ENCODE measurements at regions not wholly inside any gene's neighbourhood (a gene's known extent, or its start where the extent isn't known, plus 50 kb on each side); places are given as distances from the start of the nearest gene placed in this dataset.
"Not testable (repeated sequence)": the region's sequence is repeated elsewhere in the genome, so short reads cannot be mapped to it uniquely, and the experiment has no call there.

DNA sequence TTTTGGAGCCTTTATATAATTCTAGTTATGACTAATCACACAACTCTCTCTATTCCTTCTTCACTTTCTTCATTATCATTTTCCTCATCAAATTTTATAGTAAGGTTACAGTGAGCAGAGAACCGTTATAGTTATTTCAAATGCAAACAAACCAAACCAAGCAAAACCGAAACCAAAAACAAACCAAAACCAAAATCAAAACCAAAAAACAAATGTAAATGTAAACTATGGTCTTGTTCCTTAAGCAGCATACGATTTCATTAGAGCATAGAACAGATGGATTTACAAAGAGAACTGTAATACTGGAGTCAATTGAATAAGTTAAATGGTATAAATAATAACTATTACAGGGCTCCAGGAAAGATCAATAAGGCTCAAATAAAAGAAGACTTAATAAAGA is 447.1 kb downstream of the LRRC70 start:
- ATAC-seq (ENCODE audit: insufficient number of reproducible peaks, low FRiP score, low read depth) (no peak), DNase-seq (ENCODE audit: low spot score) (no peak)
- Histone ChIP-seq H3K27me3 (replicated peaks; ENCODE audit: insufficient read depth) (no peaks in the 10 kb centered on the region), H3K9me3 (no peaks in the 10 kb centered on the region), H3K4me1 (ENCODE audit: control insufficient read depth in 1 of 2, low read depth in 2 of 2) (peaks cover 0 to 7% of the 10 kb centered on the region in 2 donors), H3K4me3 (no peak overlapping the region), H3K36me3 (no peaks in the 10 kb centered on the region), H3K27ac (no peak overlapping the region)
- TF ChIP-seq, protein P1, sequence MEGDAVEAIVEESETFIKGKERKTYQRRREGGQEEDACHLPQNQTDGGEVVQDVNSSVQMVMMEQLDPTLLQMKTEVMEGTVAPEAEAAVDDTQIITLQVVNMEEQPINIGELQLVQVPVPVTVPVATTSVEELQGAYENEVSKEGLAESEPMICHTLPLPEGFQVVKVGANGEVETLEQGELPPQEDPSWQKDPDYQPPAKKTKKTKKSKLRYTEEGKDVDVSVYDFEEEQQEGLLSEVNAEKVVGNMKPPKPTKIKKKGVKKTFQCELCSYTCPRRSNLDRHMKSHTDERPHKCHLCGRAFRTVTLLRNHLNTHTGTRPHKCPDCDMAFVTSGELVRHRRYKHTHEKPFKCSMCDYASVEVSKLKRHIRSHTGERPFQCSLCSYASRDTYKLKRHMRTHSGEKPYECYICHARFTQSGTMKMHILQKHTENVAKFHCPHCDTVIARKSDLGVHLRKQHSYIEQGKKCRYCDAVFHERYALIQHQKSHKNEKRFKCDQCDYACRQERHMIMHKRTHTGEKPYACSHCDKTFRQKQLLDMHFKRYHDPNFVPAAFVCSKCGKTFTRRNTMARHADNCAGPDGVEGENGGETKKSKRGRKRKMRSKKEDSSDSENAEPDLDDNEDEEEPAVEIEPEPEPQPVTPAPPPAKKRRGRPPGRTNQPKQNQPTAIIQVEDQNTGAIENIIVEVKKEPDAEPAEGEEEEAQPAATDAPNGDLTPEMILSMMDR (IDR thresholded peaks at IDR 0.05) = no peak

DNA sequence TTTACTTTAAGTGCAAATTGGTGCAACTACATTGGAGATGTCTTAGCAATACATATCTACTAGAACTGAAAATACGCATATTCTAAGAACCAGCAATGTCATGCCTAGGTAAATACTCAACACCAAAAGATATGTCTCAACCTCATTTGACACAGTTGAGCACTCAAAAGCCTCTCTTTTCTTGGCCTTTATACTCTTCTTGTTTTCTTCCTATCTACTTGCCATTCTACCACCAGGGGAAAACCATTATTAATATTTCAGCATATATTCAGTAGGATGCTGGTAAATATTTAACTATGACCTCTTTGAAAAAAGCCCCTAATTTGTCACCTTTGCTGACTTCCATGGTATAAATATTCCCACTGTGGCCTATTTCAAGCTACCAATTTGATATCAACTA is 443.8 kb downstream of the LRRC70 start:
- H3K27ac ChIP-seq = no peak overlapping the region
- no peak for DNase-seq (ENCODE audit: low spot score)
- no peaks in the 10 kb centered on the region for H3K36me3 ChIP-seq
- no peaks in the 10 kb centered on the region for H3K27me3 ChIP-seq (replicated peaks; ENCODE audit: insufficient read depth)
- H3K9me3 ChIP-seq = no peaks in the 10 kb centered on the region
- TF ChIP-seq, protein P1 (IDR thresholded peaks at IDR 0.05) = no peak
- no peak overlapping the region for H3K4me3 ChIP-seq
- peaks cover 0 to 7% of the 10 kb centered on the region in 2 donors for H3K4me1 ChIP-seq (ENCODE audit: control insufficient read depth in 1 of 2, low read depth in 2 of 2)
- no peak for ATAC-seq (ENCODE audit: insufficient number of reproducible peaks, low FRiP score, low read depth)

DNA sequence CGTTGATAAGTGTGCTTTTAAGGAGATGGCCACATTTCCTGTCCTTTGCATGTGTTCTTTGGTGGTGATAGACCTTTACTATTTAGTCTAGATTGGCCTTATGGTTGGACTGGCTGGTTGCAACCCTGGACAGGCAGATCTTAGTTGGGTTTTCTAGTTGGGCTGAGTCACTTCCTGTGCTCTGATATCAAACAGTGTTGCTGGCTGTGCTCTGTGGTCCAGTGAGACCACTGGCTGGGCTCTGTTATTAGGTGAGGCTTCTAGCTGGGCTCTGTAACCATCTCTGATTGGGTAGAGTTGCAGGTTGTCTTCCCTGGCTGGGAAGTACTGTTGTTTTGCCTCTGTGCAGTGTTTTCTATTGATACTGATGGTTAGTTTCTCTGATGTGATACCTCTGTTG is 432.5 kb downstream of the LRRC70 start:
- Histone ChIP-seq H3K27ac (no peak overlapping the region), H3K27me3 (replicated peaks; ENCODE audit: insufficient read depth) (no peaks in the 10 kb centered on the region), H3K4me1 (ENCODE audit: control insufficient read depth in 1 of 2, low read depth in 2 of 2) (no peaks in the 10 kb centered on the region), H3K9me3 (no peaks in the 10 kb centered on the region), H3K36me3 (no peaks in the 10 kb centered on the region), H3K4me3 (no peak overlapping the region)
- TF ChIP-seq, protein P1 (IDR thresholded peaks at IDR 0.05) = no peak
- ATAC-seq (ENCODE audit: insufficient number of reproducible peaks, low FRiP score, low read depth) = no peak
- DNase-seq (ENCODE audit: low spot score) = no peak

DNA sequence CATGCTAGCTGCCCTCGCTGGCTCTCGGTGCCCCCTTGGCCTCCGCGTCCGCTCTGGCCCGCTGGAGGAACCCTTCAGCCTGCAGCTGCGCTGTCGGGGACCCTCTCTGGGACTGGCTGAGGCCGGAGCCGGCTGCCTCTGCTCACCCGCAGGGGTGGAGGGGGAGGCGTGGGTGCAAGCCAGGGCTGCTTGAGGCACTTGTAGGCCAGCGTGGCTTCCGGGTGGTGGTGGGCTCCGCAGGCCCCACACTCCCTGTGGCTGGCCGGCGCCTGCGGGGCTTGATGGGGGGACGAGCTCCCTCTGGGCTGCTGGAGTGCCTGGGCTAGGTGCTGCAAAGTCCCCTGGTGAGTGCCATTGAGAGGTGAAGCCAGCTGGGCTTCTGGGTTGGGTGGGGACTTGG is 429.6 kb downstream of the LRRC70 start:
- Histone ChIP-seq H3K27me3 (replicated peaks; ENCODE audit: insufficient read depth) (no peaks in the 10 kb centered on the region), H3K27ac (no peak overlapping the region), H3K9me3 (no peaks in the 10 kb centered on the region), H3K4me1 (ENCODE audit: control insufficient read depth in 1 of 2, low read depth in 2 of 2) (no peaks in the 10 kb centered on the region), H3K36me3 (no peaks in the 10 kb centered on the region), H3K4me3 (no peak overlapping the region)
- ATAC-seq (ENCODE audit: insufficient number of reproducible peaks, low FRiP score, low read depth) (no peak), DNase-seq (ENCODE audit: low spot score) (no peak)
- TF ChIP-seq, protein P1 (IDR thresholded peaks at IDR 0.05) = no peak

DNA sequence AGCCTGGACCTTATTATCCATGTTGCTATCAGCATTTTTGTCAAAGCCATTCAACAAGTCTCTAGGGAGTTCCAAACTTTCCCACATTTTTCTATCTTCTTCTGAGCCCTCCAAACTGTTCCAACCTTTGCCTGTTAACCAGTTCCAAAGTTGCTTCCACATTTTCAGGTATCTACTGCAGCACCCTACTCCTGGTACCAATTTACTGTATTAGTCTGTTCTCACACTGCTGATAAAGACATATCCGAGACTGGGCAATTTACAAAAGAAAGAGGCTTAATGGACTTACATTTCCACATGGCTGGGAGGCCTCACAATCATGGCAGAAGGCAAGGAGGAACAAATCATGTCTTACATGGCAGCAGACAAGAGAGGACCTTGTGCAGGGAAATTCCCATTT is 416.2 kb downstream of the LRRC70 start:
- H3K4me3 ChIP-seq; H3K27me3 ChIP-seq (replicated peaks; ENCODE audit: insufficient read depth); H3K9me3 ChIP-seq; H3K4me1 ChIP-seq (ENCODE audit: control insufficient read depth in 1 of 2, low read depth in 2 of 2); DNase-seq (ENCODE audit: low spot score); ATAC-seq (ENCODE audit: insufficient number of reproducible peaks, low FRiP score, low read depth); H3K36me3 ChIP-seq; H3K27ac ChIP-seq: not testable (repeated sequence)

DNA sequence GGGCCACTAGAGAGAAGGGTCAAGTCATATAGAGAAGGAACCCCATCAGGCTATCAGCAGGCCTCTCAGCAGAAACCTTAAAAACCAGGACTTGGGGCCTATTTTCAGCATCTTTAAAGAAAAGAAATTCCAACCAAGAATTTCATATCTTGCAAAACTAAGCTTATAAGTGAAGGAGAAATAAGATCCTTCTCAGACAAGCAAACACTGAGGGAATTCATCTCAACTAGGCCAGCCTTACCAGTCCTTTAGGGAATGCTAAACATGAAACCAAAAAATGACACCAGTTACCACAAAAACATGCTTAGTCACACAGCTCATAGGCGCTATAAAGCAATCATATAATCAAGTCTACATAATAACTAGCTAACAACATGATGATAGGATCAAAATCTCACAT is 407.1 kb downstream of the LRRC70 start:
- no peak overlapping the region for H3K27ac ChIP-seq
- ATAC-seq (ENCODE audit: insufficient number of reproducible peaks, low FRiP score, low read depth) = no peak
- no peaks in the 10 kb centered on the region for H3K27me3 ChIP-seq (replicated peaks; ENCODE audit: insufficient read depth)
- DNase-seq (ENCODE audit: low spot score) = no peak
- no peak overlapping the region for H3K4me3 ChIP-seq
- H3K4me1 ChIP-seq (ENCODE audit: control insufficient read depth in 1 of 2, low read depth in 2 of 2) = no peaks in the 10 kb centered on the region
- H3K36me3 ChIP-seq = no peaks in the 10 kb centered on the region
- peaks cover 10% of the 10 kb centered on the region for H3K9me3 ChIP-seq
- TF ChIP-seq, protein P1 (IDR thresholded peaks at IDR 0.05) = no peak
